HuH-7.5 (cell line): ENCODE measurements at regions not wholly inside any gene's neighbourhood (a gene's known extent, or its start where the extent isn't known, plus 50 kb on each side); places are given as distances from the start of the nearest gene placed in this dataset.

Experiments
- DNase-seq: peaks from one replicate; pipeline ENCODE4 v3.0.0; 2011; ENCODE audit warnings: low spot score

- no peak for DNase-seq
Measured at GRCh38 chr1:106080608-106081325, 975.7 kb upstream of the PRMT6 start.

GRCh38 chr1:106111044-106111443 is 945.4 kb upstream of the PRMT6 start:
- DNase-seq = no peak

- no peak for DNase-seq
Measured at GRCh38 chr1:106113851-106114250, 942.6 kb upstream of the PRMT6 start.

GRCh38 chr1:106120789-106121188 is 935.7 kb upstream of the PRMT6 start:
- DNase-seq = no peak

- no peak for DNase-seq
Measured at GRCh38 chr1:106121728-106122127, 934.7 kb upstream of the PRMT6 start.

- no peak for DNase-seq
Measured at GRCh38 chr1:106134561-106134960, 921.9 kb upstream of the PRMT6 start.

- no peak for DNase-seq
Measured at GRCh38 chr1:106173101-106173500, 883.4 kb upstream of the PRMT6 start.

GRCh38 chr1:106178791-106179190 is 877.7 kb upstream of the PRMT6 start:
- DNase-seq = no peak

GRCh38 chr1:106181866-106182265 is 874.6 kb upstream of the PRMT6 start:
- no peak for DNase-seq

- no peak for DNase-seq
Measured at GRCh38 chr1:106185089-106185488, 871.4 kb upstream of the PRMT6 start.

- DNase-seq = no peak
Measured at GRCh38 chr1:106189780-106190179, 866.7 kb upstream of the PRMT6 start.

- DNase-seq = no peak
Measured at GRCh38 chr1:106194206-106194605, 862.3 kb upstream of the PRMT6 start.

- DNase-seq = no peak
Measured at GRCh38 chr1:106200711-106201110, 855.8 kb upstream of the PRMT6 start.

- no peak for DNase-seq
Measured at GRCh38 chr1:106207185-106207584, 849.3 kb upstream of the PRMT6 start.

- no peak for DNase-seq
Measured at GRCh38 chr1:106217765-106218164, 838.7 kb upstream of the PRMT6 start.

GRCh38 chr1:106222403-106222802 is 834.1 kb upstream of the PRMT6 start:
- DNase-seq = no peak

- DNase-seq = no peak
Measured at GRCh38 chr1:106223213-106223612, 833.3 kb upstream of the PRMT6 start.

- DNase-seq = no peak
Measured at GRCh38 chr1:106224426-106224825, 832.0 kb upstream of the PRMT6 start.

GRCh38 chr1:106225403-106225802 is 831.1 kb upstream of the PRMT6 start:
- DNase-seq = no peak

- no peak for DNase-seq
Measured at GRCh38 chr1:106226550-106226949, 829.9 kb upstream of the PRMT6 start.

- DNase-seq = no peak
Measured at GRCh38 chr1:106232128-106232527, 824.3 kb upstream of the PRMT6 start.

- no peak for DNase-seq
Measured at GRCh38 chr1:106233511-106233910, 823.0 kb upstream of the PRMT6 start.

GRCh38 chr1:106249365-106249764 is 807.1 kb upstream of the PRMT6 start:
- DNase-seq = no peak

- DNase-seq = no peak
Measured at GRCh38 chr1:106249810-106250209, 806.7 kb upstream of the PRMT6 start.
